A673 (cell line): ENCODE measurements at regions not wholly inside any gene's neighbourhood (a gene's known extent, or its start where the extent isn't known, plus 50 kb on each side); places are given as distances from the start of the nearest gene placed in this dataset.

ENCODE experiments used
- EZH2 ChIP-seq: fragments of 200-600 bp; sonication (generic); IDR thresholded peaks from 2 replicates; pipeline ENCODE4 v1.6.1; 2017; ENCODE audit warnings: borderline replicate concordance, low read depth, mild to moderate bottlenecking, mixed read lengths, antibody characterized with exemption, low read length; ENCODE audit not compliant: poor library complexity, severe bottlenecking
- TF ChIP-seq, protein P1 (sequence below): fragments of 300-800, 200-600 bp; sonication (generic); conservative IDR thresholded peaks from 2 replicates; pipeline ENCODE4 v1.5.1; 2017; ENCODE audit warnings: low read depth, mild to moderate bottlenecking, antibody characterized with exemption, low read length, moderate library complexity, mixed read lengths

DNA sequence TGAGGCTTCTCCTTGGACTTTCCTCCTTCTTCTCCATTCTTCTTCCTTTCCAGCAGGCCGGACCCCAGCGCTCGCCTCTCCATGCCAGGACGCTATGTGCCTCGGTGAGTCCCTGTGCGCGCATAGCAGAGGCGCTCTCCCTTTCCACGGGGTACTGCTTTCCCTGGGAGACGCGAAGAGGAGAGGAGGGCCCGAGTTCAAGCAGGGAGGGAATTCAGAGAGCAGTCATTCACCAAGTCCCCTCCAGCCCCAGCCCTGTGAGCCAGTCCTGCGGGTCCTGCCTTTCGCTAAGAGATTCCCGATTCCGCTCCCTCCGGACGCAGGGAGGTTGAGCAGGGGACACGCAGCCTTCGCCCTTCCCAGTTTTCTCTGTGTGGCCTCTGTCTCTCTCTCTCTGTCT is 160.4 kb downstream of the EFNB2 start:
- TF ChIP-seq, protein P1, sequence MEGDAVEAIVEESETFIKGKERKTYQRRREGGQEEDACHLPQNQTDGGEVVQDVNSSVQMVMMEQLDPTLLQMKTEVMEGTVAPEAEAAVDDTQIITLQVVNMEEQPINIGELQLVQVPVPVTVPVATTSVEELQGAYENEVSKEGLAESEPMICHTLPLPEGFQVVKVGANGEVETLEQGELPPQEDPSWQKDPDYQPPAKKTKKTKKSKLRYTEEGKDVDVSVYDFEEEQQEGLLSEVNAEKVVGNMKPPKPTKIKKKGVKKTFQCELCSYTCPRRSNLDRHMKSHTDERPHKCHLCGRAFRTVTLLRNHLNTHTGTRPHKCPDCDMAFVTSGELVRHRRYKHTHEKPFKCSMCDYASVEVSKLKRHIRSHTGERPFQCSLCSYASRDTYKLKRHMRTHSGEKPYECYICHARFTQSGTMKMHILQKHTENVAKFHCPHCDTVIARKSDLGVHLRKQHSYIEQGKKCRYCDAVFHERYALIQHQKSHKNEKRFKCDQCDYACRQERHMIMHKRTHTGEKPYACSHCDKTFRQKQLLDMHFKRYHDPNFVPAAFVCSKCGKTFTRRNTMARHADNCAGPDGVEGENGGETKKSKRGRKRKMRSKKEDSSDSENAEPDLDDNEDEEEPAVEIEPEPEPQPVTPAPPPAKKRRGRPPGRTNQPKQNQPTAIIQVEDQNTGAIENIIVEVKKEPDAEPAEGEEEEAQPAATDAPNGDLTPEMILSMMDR, result no peak
- no peak for TF ChIP-seq EZH2
